ENCODE measurements at regions not wholly inside any gene's neighbourhood (a gene's known extent, or its start where the extent isn't known, plus 50 kb on each side); places are given as distances from the start of the nearest gene placed in this dataset.

DNA sequence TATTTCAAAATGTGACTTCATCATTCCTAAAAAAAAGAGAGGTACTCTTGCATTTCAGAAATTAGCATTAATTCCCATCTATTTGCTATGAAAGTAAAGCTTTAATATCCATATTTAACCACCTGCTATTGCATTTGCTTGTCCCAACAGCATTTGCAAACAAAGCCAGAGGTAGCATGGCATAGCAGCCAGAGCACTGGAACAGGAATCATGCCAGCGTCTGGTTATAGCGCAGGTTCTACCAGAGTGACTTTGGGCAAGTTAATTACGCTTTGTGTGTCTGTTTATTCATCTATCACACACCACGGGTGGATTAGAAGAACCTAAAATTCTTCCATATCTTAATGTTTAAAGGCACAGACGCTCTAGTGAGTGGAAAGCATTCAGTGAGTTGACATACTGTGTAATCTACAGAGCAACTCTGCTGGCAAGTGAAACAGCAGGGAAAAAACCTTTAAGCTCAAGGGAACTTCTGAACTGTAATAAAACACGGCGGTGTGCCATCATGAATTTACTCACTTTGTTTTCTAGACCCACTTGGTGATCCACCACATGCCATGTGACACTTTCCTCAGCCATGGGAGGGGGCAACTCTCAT is 76.6 kb upstream of the QRFPR start:
- Histone ChIP-seq H3K27ac (ENCODE audit: low read depth) (no peak overlapping the region), H3K4me3 (no peak overlapping the region)

More for the DNA sequence above, 76.6 kb upstream of the QRFPR start:
- Histone ChIP-seq H3K27me3 (ENCODE audit: insufficient read depth) (no peaks in the 10 kb centered on the region), H3K4me2 (no peak overlapping the region), H3F3A (replicated peaks; ENCODE audit: low read depth) (no peaks in the 10 kb centered on the region), H3K36me3 (ENCODE audit: insufficient read depth) (no peaks in the 10 kb centered on the region), H2AFZ (peak overlapping the region; percentile 89), H4K20me1 (replicated peaks; ENCODE audit: insufficient read depth) (no peaks in the 10 kb centered on the region), H3K79me2 (replicated peaks; ENCODE audit: insufficient read depth) (no peaks in the 10 kb centered on the region), H3K9me2 (ENCODE audit: insufficient read depth) (0 out of 2 replicates have a peak, but pooled peaks cover 2% of the 10 kb centered on the region), H3K4me1 (ENCODE audit: insufficient read depth) (peaks cover 16% of the 10 kb centered on the region)
- ATAC-seq (no peak), DNase-seq (ENCODE audit: low spot score) (no peak)
- Mint-ChIP-seq H3K27me3 (ENCODE audit: insufficient read depth, low read depth, poor library complexity) (no peaks in the 10 kb centered on the region), H3K4me3 (no peak overlapping the region), H3K36me3 (ENCODE audit: low read depth) (no peaks in the 10 kb centered on the region), H3K4me1 (peaks cover 16% of the 10 kb centered on the region), H3K27ac (peak overlapping the region; percentile 22; the same call in 1 of the 2 replicates), H3K9me3 (no peaks in the 10 kb centered on the region)
- TF ChIP-seq, protein P1, sequence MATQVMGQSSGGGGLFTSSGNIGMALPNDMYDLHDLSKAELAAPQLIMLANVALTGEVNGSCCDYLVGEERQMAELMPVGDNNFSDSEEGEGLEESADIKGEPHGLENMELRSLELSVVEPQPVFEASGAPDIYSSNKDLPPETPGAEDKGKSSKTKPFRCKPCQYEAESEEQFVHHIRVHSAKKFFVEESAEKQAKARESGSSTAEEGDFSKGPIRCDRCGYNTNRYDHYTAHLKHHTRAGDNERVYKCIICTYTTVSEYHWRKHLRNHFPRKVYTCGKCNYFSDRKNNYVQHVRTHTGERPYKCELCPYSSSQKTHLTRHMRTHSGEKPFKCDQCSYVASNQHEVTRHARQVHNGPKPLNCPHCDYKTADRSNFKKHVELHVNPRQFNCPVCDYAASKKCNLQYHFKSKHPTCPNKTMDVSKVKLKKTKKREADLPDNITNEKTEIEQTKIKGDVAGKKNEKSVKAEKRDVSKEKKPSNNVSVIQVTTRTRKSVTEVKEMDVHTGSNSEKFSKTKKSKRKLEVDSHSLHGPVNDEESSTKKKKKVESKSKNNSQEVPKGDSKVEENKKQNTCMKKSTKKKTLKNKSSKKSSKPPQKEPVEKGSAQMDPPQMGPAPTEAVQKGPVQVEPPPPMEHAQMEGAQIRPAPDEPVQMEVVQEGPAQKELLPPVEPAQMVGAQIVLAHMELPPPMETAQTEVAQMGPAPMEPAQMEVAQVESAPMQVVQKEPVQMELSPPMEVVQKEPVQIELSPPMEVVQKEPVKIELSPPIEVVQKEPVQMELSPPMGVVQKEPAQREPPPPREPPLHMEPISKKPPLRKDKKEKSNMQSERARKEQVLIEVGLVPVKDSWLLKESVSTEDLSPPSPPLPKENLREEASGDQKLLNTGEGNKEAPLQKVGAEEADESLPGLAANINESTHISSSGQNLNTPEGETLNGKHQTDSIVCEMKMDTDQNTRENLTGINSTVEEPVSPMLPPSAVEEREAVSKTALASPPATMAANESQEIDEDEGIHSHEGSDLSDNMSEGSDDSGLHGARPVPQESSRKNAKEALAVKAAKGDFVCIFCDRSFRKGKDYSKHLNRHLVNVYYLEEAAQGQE (IDR thresholded peaks at IDR 0.05; ENCODE audit: unreplicated experiment): no peak
- no peak for TF ChIP-seq POLR2AphosphoS5 (IDR thresholded peaks at IDR 0.05; ENCODE audit: low read depth)
- TF ChIP-seq ETS1 (IDR thresholded peaks at IDR 0.05): no peak
- no peak for TF ChIP-seq NANOG (IDR thresholded peaks at IDR 0.05; ENCODE audit: borderline replicate concordance)
- TF ChIP-seq, protein P2, sequence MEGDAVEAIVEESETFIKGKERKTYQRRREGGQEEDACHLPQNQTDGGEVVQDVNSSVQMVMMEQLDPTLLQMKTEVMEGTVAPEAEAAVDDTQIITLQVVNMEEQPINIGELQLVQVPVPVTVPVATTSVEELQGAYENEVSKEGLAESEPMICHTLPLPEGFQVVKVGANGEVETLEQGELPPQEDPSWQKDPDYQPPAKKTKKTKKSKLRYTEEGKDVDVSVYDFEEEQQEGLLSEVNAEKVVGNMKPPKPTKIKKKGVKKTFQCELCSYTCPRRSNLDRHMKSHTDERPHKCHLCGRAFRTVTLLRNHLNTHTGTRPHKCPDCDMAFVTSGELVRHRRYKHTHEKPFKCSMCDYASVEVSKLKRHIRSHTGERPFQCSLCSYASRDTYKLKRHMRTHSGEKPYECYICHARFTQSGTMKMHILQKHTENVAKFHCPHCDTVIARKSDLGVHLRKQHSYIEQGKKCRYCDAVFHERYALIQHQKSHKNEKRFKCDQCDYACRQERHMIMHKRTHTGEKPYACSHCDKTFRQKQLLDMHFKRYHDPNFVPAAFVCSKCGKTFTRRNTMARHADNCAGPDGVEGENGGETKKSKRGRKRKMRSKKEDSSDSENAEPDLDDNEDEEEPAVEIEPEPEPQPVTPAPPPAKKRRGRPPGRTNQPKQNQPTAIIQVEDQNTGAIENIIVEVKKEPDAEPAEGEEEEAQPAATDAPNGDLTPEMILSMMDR (conservative IDR thresholded peaks at IDR 0.05; ENCODE audit: low read depth in 2 of 2): no peak
- no peak for TF ChIP-seq EZH2phosphoT487 (IDR thresholded peaks at IDR 0.05; ENCODE audit: unreplicated experiment)
- TF ChIP-seq EZH2 (IDR thresholded peaks at IDR 0.05; ENCODE audit: low read depth, unreplicated experiment): no peak
- TF ChIP-seq, protein P3, sequence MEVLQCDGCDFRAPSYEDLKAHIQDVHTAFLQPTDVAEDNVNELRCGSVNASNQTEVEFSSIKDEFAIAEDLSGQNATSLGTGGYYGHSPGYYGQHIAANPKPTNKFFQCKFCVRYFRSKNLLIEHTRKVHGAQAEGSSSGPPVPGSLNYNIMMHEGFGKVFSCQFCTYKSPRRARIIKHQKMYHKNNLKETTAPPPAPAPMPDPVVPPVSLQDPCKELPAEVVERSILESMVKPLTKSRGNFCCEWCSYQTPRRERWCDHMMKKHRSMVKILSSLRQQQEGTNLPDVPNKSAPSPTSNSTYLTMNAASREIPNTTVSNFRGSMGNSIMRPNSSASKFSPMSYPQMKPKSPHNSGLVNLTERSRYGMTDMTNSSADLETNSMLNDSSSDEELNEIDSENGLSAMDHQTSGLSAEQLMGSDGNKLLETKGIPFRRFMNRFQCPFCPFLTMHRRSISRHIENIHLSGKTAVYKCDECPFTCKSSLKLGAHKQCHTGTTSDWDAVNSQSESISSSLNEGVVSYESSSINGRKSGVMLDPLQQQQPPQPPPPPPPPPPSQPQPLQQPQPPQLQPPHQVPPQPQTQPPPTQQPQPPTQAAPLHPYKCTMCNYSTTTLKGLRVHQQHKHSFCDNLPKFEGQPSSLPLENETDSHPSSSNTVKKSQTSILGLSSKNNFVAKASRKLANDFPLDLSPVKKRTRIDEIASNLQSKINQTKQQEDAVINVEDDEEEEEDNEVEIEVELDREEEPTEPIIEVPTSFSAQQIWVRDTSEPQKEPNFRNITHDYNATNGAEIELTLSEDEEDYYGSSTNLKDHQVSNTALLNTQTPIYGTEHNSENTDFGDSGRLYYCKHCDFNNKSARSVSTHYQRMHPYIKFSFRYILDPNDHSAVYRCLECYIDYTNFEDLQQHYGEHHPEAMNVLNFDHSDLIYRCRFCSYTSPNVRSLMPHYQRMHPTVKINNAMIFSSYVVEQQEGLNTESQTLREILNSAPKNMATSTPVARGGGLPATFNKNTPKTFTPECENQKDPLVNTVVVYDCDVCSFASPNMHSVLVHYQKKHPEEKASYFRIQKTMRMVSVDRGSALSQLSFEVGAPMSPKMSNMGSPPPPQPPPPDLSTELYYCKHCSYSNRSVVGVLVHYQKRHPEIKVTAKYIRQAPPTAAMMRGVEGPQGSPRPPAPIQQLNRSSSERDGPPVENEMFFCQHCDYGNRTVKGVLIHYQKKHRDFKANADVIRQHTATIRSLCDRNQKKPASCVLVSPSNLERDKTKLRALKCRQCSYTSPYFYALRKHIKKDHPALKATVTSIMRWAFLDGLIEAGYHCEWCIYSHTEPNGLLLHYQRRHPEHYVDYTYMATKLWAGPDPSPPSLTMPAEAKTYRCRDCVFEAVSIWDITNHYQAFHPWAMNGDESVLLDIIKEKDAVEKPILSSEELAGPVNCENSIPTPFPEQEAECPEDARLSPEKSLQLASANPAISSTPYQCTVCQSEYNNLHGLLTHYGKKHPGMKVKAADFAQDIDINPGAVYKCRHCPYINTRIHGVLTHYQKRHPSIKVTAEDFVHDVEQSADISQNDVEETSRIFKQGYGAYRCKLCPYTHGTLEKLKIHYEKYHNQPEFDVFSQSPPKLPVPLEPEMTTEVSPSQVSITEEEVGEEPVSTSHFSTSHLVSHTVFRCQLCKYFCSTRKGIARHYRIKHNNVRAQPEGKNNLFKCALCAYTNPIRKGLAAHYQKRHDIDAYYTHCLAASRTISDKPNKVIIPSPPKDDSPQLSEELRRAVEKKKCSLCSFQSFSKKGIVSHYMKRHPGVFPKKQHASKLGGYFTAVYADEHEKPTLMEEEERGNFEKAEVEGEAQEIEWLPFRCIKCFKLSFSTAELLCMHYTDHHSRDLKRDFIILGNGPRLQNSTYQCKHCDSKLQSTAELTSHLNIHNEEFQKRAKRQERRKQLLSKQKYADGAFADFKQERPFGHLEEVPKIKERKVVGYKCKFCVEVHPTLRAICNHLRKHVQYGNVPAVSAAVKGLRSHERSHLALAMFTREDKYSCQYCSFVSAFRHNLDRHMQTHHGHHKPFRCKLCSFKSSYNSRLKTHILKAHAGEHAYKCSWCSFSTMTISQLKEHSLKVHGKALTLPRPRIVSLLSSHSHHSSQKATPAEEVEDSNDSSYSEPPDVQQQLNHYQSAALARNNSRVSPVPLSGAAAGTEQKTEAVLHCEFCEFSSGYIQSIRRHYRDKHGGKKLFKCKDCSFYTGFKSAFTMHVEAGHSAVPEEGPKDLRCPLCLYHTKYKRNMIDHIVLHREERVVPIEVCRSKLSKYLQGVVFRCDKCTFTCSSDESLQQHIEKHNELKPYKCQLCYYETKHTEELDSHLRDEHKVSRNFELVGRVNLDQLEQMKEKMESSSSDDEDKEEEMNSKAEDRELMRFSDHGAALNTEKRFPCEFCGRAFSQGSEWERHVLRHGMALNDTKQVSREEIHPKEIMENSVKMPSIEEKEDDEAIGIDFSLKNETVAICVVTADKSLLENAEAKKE (CRISPR knock-in tag; IDR thresholded peaks at IDR 0.05): no peak
- TF ChIP-seq ZNF331 (CRISPR knock-in tag; IDR thresholded peaks at IDR 0.05; ENCODE audit: low read depth): no peak
- TF ChIP-seq ZNF114 (CRISPR knock-in tag; IDR thresholded peaks at IDR 0.05): no peak
- no peak for TF ChIP-seq STAT1 (IDR thresholded peaks at IDR 0.05; ENCODE audit: unreplicated experiment)
- TF ChIP-seq JUNB (IDR thresholded peaks at IDR 0.05; ENCODE audit: unreplicated experiment): no peak
- TF ChIP-seq CREB1 (CRISPR knock-in tag; IDR thresholded peaks at IDR 0.05; ENCODE audit: low read depth): no peak

Data from GM23338 (cell line).